BJ (cell line): ENCODE measurements at regions not wholly inside any gene's neighbourhood (a gene's known extent, or its start where the extent isn't known, plus 50 kb on each side); places are given as distances from the start of the nearest gene placed in this dataset.
"Not testable (repeated sequence)": the region's sequence is repeated elsewhere in the genome, so short reads cannot be mapped to it uniquely, and the experiment has no call there.

ENCODE experiments used
- CTCF ChIA-PET: fragments of 350-600 bp; formaldehyde crosslinking; extraction: SDS; loops from one replicate; lab custom pipeline; 2021; ENCODE audit warnings: antibody characterized with exemption, inconsistent platforms; lab: Yijun Ruan, JAX
- POLR2A ChIA-PET: fragments of 300-600 bp; sonication (Branson Sonifier 250); formaldehyde crosslinking; extraction: SDS; loops from one replicate; lab custom pipeline; 2021; ENCODE audit warnings: antibody characterized with exemption; lab: Charles Lee
- DNase-seq: peaks from one replicate; pipeline ENCODE4 v3.0.0-alpha.2; 2011; ENCODE audit warnings: low read depth
- H3K27me3 ChIP-seq: 2 replicates; pipeline ENCODE4 v1.6.0; 2011; ENCODE audit warnings: low read length; ENCODE audit not compliant: control insufficient read depth, insufficient read depth
- H3K36me3 ChIP-seq: 2 replicates; pipeline ENCODE4 v1.5.1; 2011; ENCODE audit warnings: low read length; ENCODE audit not compliant: control insufficient read depth, insufficient read depth
- H3K4me3 ChIP-seq: 2 replicates; pipeline ENCODE4 v1.5.1; 2011; ENCODE audit warnings: low read depth, mild to moderate bottlenecking, control low read depth, low read length
- CTCF ChIP-seq: IDR thresholded peaks from 2 replicates; pipeline ENCODE4 v1.5.1; 2011; ENCODE audit warnings: low read depth, mild to moderate bottlenecking, control low read depth, inconsistent platforms, low read length, moderate library complexity; ENCODE audit not compliant: insufficient read depth

- ChIA-PET CTCF (no interaction called here), POLR2A (no interaction called here)
- DNase-seq = no peak
- no peak for TF ChIP-seq CTCF
- Histone ChIP-seq H3K27me3 (no peaks in the 10 kb centered on the region), H3K4me3 (no peak overlapping the region), H3K36me3 (no peaks in the 10 kb centered on the region)
Observed at GRCh38 chr13:65789815-65790214, 1440.3 kb downstream of the PCDH9 start.

GRCh38 chr13:65787082-65787481, 1443.1 kb downstream of the PCDH9 start:
- ChIA-PET CTCF (no interaction called here), POLR2A (no interaction called here)
- TF ChIP-seq CTCF = no peak
- Histone ChIP-seq H3K27me3 (no peaks in the 10 kb centered on the region), H3K36me3 (no peaks in the 10 kb centered on the region), H3K4me3 (no peak overlapping the region)
- DNase-seq = no peak

DNA sequence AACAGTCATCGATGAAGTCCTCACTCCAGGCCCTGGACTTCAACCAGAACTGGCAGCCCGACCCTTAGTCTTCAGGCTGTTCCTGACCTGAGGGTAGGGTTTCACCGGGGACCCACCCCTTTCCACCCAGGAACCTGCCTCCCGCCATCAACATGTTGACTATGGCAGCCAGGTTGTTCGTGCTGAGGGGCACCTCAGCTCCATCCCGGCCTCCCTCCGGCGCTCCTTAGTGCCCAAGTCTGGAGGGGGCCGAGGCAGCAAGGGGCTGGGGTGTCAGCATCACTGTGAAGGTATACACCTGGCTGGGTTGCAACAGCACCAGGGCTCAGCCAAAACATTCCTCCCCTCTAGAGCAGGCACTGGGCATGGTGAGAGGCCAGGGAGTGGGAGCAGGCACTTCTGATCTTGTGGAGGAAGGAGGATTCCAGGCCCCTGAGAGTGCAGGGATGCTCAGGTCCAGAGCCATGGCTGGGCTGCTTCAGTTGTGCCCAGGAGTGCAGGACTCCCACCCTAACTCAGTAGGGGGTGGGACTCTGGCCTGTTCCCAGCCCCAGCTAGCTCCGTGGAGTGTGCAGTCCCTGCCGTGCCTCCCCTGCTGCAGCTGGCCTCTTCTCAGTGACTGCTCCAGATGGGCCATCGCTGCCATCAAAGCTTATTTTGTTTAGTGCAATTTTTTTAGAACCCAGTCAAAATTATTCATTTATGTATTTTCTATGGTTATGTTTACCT, 1445.9 kb downstream of the PCDH9 start:
- H3K36me3 ChIP-seq = no peaks in the 10 kb centered on the region
- ChIA-PET CTCF (no interaction called here), POLR2A (no interaction called here)
- no peaks in the 10 kb centered on the region for H3K27me3 ChIP-seq
- no peak for DNase-seq
- H3K4me3 ChIP-seq = no peak overlapping the region
- TF ChIP-seq CTCF = no peak

GRCh38 chr13:65783383-65783782, 1446.8 kb downstream of the PCDH9 start:
- H3K27me3 ChIP-seq = no peaks in the 10 kb centered on the region
- no peak for TF ChIP-seq CTCF
- ChIA-PET CTCF (no interaction called here), POLR2A (no interaction called here)
- DNase-seq = no peak
- no peak overlapping the region for H3K4me3 ChIP-seq
- no peaks in the 10 kb centered on the region for H3K36me3 ChIP-seq

DNA sequence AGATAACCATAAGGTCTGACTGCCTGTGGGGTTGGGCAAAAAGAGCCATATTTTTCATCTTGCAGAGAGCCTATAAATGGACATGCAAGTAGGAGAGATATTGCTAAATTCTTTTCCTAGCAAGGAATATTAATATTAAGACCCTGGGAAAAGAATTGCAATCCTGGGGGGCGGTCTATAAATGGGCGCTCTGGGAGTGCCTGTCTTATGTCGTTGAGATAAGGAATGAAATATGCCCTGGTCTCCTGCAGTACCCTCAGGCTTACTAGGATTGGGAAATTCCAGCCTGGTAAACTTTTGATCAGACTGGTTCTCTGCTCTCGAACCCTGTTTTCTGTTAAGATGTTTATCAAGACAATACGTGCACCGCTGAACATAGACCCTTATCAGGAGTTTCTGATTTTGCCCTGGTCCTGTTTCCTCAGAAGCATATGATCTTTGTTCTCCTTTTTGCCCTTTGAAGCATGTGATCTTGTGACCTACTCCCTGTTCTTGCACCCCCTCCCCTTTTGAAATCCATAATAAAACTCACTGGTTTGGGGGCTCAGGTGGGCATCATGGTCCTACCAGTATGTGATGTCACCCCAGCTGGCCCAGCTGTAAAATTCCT, 1458.3 kb downstream of the PCDH9 start:
- CTCF ChIA-PET, POLR2A ChIA-PET, DNase-seq, H3K36me3 ChIP-seq, H3K27me3 ChIP-seq, H3K4me3 ChIP-seq: not testable (repeated sequence)
